Liver (tissue), 8 donors: ENCODE measurements at regions not wholly inside any gene's neighbourhood (a gene's known extent, or its start where the extent isn't known, plus 50 kb on each side); places are given as distances from the start of the nearest gene placed in this dataset.

Experiments used
- DNase-seq: peaks from one replicate; pipeline ENCODE4 v3.0.0-alpha.2; 2017; ENCODE audit warnings: low spot score
- H3K27ac ChIP-seq, 2 donors: one replicate each; pipeline ENCODE4 v1.7.0; 2013; ENCODE audit warnings: inconsistent platforms in 2 of 2, low read length in 2 of 2, control low read depth in 1 of 2, low read depth in 1 of 2, mild to moderate bottlenecking in 1 of 2
- H3K27me3 ChIP-seq, 4 donors: one replicate each; pipeline versions ENCODE4 v1.6.1 to v1.7.0; 2013; ENCODE audit warnings: low read length in 3 of 4, inconsistent platforms in 1 of 4, mild to moderate bottlenecking in 1 of 4, moderate library complexity in 1 of 4; ENCODE audit not compliant: control insufficient read depth in 4 of 4, insufficient read depth in 4 of 4
- H3K36me3 ChIP-seq, 4 donors: one replicate each; pipeline versions ENCODE4 v1.6.1 to v1.7.0; 2013; ENCODE audit warnings: low read length in 3 of 4, mild to moderate bottlenecking in 3 of 4, low read depth in 1 of 4, moderate library complexity in 1 of 4; ENCODE audit not compliant: control insufficient read depth in 4 of 4, insufficient read depth in 3 of 4
- H3K4me1 ChIP-seq, 4 donors: one replicate each; pipeline versions ENCODE4 v1.6.1 to v1.7.0; 2013; ENCODE audit warnings: low read length in 3 of 4, mild to moderate bottlenecking in 3 of 4, moderate library complexity in 1 of 4; ENCODE audit not compliant: control insufficient read depth in 4 of 4, insufficient read depth in 4 of 4
- H3K4me3 ChIP-seq, 3 donors: one replicate each; pipeline versions ENCODE4 v1.6.1 to v1.7.0; 2013; ENCODE audit warnings: low read length in 3 of 3, control low read depth in 1 of 3, low read depth in 1 of 3, mild to moderate bottlenecking in 1 of 3
- H3K9ac ChIP-seq, 2 donors: one replicate each; pipeline ENCODE4 v1.7.0; 2013; ENCODE audit warnings: low read length in 2 of 2, mild to moderate bottlenecking in 2 of 2, moderate library complexity in 2 of 2, control low read depth in 1 of 2, low read depth in 1 of 2
- H3K9me3 ChIP-seq, 4 donors: one replicate each; pipeline versions ENCODE4 v1.6.1 to v1.7.0; 2013; ENCODE audit warnings: low read length in 3 of 4; ENCODE audit not compliant: control insufficient read depth in 4 of 4
- CTCF ChIP-seq: fragments of 150-350 bp; IDR thresholded peaks from 2 replicates; pipeline ENCODE4 v1.5.1; 2017; ENCODE audit warnings: improper control_type of control experiment, low read depth, low read length; ENCODE audit not compliant: missing input control
- FOXA1 ChIP-seq: IDR thresholded peaks from 2 replicates; pipeline ENCODE4 v1.6.1; 2016; ENCODE audit warnings: antibody characterized with exemption
- FOXA2 ChIP-seq: IDR thresholded peaks from 2 replicates; pipeline ENCODE4 v1.6.1; 2016; ENCODE audit warnings: antibody characterized with exemption
- GABPA ChIP-seq, 2 donors: IDR thresholded peaks in 1 of 2; conservative IDR thresholded peaks in 1 of 2; 2 replicates each; pipeline ENCODE4 v1.6.1; 2016; ENCODE audit warnings: antibody characterized with exemption in 2 of 2, mild to moderate bottlenecking in 1 of 2, moderate library complexity in 1 of 2
- HNF4G ChIP-seq: IDR thresholded peaks from 2 replicates; pipeline ENCODE4 v1.6.1; 2016; ENCODE audit warnings: antibody characterized with exemption
- JUND ChIP-seq, 2 donors: IDR thresholded peaks; 2 replicates each; pipeline ENCODE4 v1.6.1; 2016; ENCODE audit warnings: antibody characterized with exemption in 2 of 2
- MAX ChIP-seq: IDR thresholded peaks from 2 replicates; pipeline ENCODE4 v1.6.1; 2016; ENCODE audit warnings: antibody characterized with exemption
- NR2F2 ChIP-seq: IDR thresholded peaks from 2 replicates; pipeline ENCODE4 v1.6.1; 2016; ENCODE audit warnings: antibody characterized with exemption
- RAD21 ChIP-seq, 2 donors: IDR thresholded peaks; 2 replicates each; pipeline ENCODE4 v1.6.1; 2016; ENCODE audit warnings: antibody characterized with exemption in 2 of 2, mild to moderate bottlenecking in 2 of 2
- REST ChIP-seq: IDR thresholded peaks from 2 replicates; pipeline ENCODE4 v1.6.1; 2016; ENCODE audit warnings: antibody characterized with exemption, mild to moderate bottlenecking
- SP1 ChIP-seq: IDR thresholded peaks from 2 replicates; pipeline ENCODE4 v1.6.1; 2018; ENCODE audit warnings: antibody characterized with exemption, mild to moderate bottlenecking
- TAF1 ChIP-seq: conservative IDR thresholded peaks from 2 replicates; pipeline ENCODE4 v1.6.1; 2016; ENCODE audit warnings: antibody characterized with exemption, mild to moderate bottlenecking
- YY1 ChIP-seq: IDR thresholded peaks from 2 replicates; pipeline ENCODE4 v1.6.1; 2016; ENCODE audit warnings: antibody characterized with exemption, mild to moderate bottlenecking
- WGBS: extraction: QIAGEN DNeasy Blood & Tissue Kit; methylation state at CpG from one replicate; pipeline ENCODE4 v1.1.7; 2013; 5-methylcytosine and 5-hydroxymethylcytosine counted together
- donor health status: healthy.
- donor health status: healthy.
- donor health status: healthy.
- donor health status: healthy.
- donor health status: healthy.

- no peak for DNase-seq
- TF ChIP-seq JUND (IDR thresholded peaks at IDR 0.05) (no peak), GABPA (IDR thresholded peaks at IDR 0.05 in 1 of 2, conservative IDR thresholded peaks at IDR 0.05 in 1 of 2) (no peak), HNF4G (no peak), YY1 (no peak), TAF1 (no peak), SP1 (no peak), CTCF (no peak), REST (no peak), NR2F2 (no peak), MAX (no peak), FOXA1 (no peak)
- no peak overlapping the region for H3K4me3 ChIP-seq
- WGBS, result 69% methylated on average over 7 of the region's 7 CpGs
- no peaks in the 10 kb centered on the region for H3K9me3 ChIP-seq
- H3K27ac ChIP-seq, result no peak overlapping the region
- no peaks in the 10 kb centered on the region for H3K36me3 ChIP-seq
- H3K4me1 ChIP-seq, result no peaks in the 10 kb centered on the region
- no peaks in the 10 kb centered on the region for H3K27me3 ChIP-seq
- no peak overlapping the region for H3K9ac ChIP-seq
Measured at GRCh38 chr4:24683116-24683515, 98.8 kb upstream of the DHX15 start.

GRCh38 chr4:24686866-24687692 lies 102.7 kb upstream of the DHX15 start:
- no peak overlapping the region for H3K27ac ChIP-seq
- no peaks in the 10 kb centered on the region for H3K36me3 ChIP-seq
- H3K9me3 ChIP-seq, result no peaks in the 10 kb centered on the region
- no peaks in the 10 kb centered on the region for H3K4me1 ChIP-seq
- no peak overlapping the region for H3K4me3 ChIP-seq
- 36% methylated on average over 13 of the region's 13 CpGs for WGBS
- DNase-seq, result peak; percentile 50
- peak; percentile 69 to 76 for TF ChIP-seq RAD21 (IDR thresholded peaks at IDR 0.05)
- TF ChIP-seq FOXA2, result no peak
- peak; percentile 53 for TF ChIP-seq CTCF
- no peak overlapping the region for H3K9ac ChIP-seq
- no peaks in the 10 kb centered on the region for H3K27me3 ChIP-seq
